ENCODE measurements at regions not wholly inside any gene's neighbourhood (a gene's known extent, or its start where the extent isn't known, plus 50 kb on each side); places are given as distances from the start of the nearest gene placed in this dataset.

DNA sequence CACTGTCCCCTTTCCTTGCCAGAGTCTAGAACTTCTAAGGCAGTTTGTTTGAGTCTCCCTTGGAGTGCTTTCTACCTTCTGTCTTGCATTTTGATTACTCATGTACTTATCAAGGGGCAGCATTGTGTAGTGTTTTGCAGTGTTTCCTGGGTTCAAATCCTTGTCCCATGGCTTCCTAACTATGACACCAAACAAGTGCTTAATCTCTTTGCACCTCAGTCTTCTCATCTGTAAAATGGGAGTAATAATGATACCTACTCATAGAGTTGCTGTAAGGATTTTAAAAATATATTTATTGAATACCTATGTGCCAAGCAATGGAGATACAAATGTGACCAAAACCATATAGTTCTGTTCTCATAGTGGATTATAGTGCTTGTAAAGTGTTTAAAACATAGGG is 105.5 kb upstream of the PKDCC start:
- TF ChIP-seq, protein P1, sequence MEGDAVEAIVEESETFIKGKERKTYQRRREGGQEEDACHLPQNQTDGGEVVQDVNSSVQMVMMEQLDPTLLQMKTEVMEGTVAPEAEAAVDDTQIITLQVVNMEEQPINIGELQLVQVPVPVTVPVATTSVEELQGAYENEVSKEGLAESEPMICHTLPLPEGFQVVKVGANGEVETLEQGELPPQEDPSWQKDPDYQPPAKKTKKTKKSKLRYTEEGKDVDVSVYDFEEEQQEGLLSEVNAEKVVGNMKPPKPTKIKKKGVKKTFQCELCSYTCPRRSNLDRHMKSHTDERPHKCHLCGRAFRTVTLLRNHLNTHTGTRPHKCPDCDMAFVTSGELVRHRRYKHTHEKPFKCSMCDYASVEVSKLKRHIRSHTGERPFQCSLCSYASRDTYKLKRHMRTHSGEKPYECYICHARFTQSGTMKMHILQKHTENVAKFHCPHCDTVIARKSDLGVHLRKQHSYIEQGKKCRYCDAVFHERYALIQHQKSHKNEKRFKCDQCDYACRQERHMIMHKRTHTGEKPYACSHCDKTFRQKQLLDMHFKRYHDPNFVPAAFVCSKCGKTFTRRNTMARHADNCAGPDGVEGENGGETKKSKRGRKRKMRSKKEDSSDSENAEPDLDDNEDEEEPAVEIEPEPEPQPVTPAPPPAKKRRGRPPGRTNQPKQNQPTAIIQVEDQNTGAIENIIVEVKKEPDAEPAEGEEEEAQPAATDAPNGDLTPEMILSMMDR (IDR thresholded peaks at IDR 0.05; ENCODE audit: insufficient read depth, low read depth, low read length): no peak
- no peak for TF ChIP-seq EZH2 (IDR thresholded peaks at IDR 0.05; ENCODE audit: insufficient read depth, low read length)

All from astrocyte (in vitro differentiated cells and primary cell).